ENCODE measurements at regions not wholly inside any gene's neighbourhood (a gene's known extent, or its start where the extent isn't known, plus 50 kb on each side); places are given as distances from the start of the nearest gene placed in this dataset.
"Not testable (repeated sequence)": the region's sequence is repeated elsewhere in the genome, so short reads cannot be mapped to it uniquely, and the experiment has no call there.

DNA sequence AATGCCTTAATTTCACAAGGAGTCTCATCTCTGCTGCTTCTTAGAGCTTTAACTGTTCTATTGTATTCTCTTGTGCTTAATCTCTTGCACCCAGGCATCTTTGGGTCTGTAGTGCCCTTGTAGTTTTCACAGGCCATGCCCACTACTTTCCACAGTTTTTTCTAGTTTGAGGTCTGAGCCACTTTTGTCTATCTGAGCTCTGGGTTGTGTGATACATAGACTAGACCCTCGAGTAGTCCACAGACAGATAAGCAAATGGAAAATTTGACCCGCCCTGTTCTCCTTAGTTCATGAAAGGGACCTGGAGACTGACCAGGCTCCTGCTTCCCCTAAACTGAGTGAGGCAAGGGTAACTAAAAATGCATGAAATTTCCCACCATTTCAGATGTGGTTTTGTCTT lies 466.8 kb upstream of the ZEB2 start:
- no peak for DNase-seq (ENCODE audit: low spot score)

DNA sequence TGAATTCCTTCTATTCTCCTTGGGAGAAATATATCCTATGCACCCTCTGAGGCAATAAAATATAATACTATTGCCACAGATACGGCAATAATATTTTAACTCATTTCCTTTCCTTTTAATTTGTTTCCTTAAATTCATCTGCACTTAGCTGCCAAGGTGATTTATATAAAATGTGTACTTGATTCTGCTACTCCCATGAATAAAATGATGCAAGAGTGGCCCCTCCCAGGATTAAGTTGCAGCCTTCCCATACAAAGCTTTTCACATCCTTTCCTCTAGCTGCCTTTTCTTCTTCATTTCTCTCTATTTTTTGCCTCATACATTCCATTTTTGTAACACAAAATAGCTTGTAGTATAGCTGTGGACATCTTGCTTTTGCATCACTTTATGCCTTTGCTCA lies 464.1 kb upstream of the ZEB2 start:
- DNase-seq (ENCODE audit: low spot score) = no peak

DNA sequence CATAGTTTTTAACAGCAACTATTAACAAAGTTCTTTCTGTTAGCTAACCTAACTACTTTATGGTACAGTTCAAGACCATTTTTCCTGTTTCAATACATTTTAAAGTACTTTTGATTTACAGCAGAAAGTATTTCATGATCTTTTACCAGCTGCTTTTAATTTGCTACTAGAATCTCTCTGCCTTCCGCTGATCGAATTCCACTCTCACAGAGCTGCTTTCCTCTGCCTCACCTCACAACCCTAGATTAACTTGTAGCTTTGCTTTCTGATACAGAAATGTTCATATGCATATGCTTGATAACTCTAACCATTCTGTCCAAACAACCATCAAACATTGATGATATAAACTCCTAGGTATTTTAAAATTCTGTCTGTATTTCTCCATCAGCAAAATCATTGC lies 463.2 kb upstream of the ZEB2 start:
- no peak for DNase-seq (ENCODE audit: low spot score)

DNA sequence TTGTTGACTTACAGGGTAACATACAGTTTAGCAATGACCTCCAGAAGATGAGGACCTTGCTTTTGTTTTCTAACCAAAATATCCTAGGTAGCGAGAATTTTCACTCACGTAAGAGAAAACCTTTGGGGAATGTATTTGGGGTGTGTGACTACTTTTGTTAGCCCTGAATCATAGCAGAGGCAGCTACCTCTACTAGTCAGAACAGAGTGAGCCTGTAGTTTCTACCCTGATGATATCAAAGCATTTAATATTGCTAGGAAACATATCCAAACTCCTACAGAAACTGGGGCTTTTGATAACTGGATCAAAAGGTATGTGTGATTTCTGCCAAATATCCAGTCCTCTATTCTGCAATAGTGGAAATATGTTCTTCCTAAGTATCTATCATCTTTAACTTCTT lies 462.6 kb upstream of the ZEB2 start:
- no peak for DNase-seq (ENCODE audit: low spot score)

DNA sequence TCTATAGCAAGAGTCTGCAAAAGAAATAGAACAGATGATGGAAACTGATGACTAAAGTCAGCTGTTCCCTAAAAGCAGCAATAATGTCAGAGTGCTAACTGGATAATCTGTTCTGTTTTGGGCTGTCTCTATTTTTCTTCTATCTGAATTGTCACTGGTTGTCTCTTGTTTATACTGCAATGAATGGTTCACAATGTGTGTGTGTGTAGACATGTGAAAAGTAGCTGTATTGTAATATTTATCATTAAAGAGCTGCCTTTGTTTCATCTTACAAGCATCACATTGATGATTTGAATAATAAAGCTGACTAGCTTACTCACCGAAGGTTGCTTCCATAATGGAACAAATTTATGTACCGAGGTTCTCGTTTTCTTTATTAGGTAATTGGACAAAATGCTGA lies 456.0 kb upstream of the ZEB2 start:
- DNase-seq (ENCODE audit: low spot score) = no peak

DNA sequence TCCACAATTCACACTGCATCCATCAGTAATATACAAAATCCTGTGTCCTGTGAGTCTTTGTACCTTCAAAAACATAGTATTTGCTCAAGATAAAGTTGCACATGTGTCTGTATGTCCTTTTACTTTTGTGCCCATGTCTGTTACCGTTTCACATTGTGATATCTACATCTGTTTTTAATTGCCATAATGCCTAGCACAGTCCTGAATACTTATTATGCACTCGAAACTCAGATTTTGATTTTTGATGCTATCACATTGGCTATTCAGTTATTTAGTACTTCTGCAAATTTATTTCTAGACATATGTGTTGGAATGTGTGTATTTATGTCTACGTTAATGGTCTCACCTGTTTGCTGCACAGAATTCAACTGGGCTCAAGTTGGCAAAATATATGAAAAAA lies 452.8 kb upstream of the ZEB2 start:
- DNase-seq (ENCODE audit: low spot score) = no peak

DNA sequence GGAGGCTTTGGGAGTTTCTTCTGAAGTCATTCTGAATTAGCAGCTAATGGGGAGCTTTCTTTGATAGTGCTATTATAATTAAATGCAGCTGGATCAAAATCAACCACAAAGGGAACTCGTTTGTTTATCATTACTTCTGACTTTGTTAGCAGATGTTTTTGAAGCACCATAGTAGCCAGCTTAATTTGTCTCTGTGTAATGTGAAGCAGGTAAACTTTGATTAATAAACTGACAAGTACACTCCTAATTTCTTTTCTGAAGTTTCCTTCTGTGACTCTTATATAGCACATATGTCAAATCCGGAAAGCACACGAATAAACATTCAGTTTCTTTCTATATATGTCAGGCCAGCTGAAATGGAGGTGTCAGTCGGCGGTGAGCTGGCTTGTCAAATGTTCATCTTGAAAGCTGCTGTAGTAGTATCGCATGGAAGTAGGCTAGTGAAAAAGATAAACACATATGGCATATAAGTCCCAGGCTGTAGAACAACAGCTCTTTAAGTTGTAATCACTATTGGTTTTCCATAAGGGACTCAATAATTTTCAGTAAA lies 451.9 kb upstream of the ZEB2 start:
- DNase-seq (ENCODE audit: low spot score) = no peak

DNA sequence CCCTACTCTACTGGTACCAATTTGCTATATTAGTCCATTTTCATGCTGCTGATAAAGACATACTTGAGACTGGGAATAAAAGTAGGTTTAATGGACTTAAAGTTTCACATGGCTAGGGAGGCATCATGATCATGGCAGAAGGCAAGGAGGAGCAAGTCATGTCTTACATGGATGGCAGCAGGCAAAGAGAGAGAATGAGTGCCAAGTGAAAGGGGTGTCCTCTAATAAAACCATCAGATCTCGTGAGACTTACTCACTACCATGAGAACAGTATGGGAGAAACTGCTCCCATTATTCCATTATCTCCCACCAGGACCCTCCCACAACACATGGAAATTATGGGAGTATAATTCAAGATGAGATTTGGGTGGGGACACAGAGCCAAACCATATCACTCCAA lies 450.5 kb upstream of the ZEB2 start:
- not testable (repeated sequence) for DNase-seq (ENCODE audit: low spot score)

DNA sequence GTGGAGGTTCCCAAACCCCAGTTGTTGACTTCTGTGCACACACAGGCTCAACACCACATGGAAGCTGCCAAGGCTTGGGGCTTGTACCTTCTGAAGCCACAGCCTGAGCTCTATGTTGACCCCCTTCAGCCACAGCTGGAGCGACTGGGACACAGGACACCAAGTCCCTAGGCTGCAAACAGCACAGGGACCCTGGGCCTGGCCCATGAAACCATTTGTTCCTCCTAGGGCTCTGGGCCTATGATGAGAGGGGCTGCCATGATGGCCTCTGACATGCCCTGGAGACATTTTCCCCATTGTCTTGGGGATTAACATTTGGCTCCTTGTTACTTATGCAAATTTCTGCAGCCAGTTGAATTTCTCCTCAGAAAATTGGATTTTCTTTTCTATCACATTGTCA lies 449.6 kb upstream of the ZEB2 start:
- not testable (repeated sequence) for DNase-seq (ENCODE audit: low spot score)

DNA sequence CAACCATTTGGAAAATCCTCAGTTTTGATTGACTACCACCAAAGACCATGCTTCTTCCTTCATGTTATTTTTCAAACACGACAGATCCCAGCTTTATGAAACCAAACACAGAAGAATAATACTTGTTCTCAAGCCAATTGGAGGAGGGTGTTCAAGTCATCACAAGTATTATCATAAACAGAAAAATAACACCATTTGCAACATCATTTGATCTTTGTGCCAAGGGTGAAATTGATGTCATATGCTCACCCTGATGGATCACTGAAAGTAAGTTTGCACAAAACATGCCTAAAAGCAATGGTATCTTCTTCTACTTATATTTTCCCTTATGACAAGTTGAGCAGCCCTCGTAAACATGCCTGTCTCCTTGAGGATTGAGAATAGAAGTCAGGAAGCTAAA lies 448.0 kb upstream of the ZEB2 start:
- no peak for DNase-seq (ENCODE audit: low spot score)

DNA sequence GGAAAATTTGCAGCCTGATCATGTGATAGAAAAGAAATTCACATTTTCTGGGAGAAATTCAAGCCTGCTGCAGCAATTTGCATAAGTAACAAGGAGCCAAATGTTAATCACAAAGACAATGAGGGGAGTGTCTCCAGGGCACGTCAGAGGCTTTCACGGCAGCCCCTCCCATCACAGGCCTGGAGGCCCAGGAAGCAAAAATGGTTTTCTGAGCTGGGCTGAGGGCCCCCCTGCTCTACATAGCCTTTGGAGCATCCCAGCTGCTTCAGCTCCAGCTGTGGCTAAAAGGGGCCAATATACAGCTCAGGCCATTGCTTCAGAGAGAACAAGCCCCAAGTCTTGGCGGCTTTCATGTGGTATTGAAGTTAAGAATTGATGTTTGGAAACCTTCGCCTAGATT lies 445.3 kb upstream of the ZEB2 start:
- no peak for DNase-seq (ENCODE audit: low spot score)

DNA sequence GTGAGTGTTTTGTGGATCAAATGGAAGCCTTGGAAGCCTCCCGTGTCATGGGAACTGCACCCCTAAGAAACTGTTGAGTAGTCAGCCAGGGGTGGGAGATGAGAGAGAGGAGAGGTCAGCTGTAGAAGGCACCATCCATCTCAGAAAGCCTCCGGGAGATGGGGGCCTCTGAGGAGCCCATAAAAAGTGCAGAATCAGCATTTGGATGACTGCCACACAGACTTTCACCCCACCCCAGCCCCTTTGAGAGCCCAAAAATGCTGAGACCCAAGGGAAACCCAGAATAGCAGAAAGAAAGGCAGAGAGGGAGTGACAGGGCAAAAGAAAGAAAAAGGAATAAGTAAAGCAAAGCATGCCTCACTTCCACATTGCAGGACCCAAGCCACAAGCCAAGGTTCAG lies 443.1 kb upstream of the ZEB2 start:
- no peak for DNase-seq (ENCODE audit: low spot score)

DNA sequence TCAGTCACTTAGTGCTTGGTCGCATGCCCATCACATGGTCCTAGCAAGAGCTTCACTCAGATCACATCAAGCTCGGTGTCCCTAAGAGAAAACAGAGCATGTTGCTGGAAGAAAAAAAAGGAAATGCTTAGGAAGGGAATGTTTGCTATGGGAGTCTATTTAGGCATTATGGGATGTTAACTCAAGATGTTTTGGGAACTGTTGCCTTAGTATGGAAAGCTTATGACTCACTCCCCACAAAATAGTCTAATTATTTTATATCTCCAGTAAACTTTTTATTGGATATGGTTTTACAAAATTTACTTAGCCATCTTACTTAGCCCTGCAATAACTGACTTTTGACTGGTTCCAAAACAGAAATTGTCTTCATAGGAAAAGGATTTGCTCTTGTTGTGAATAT lies 439.5 kb upstream of the ZEB2 start:
- no peak for DNase-seq (ENCODE audit: low spot score)

DNA sequence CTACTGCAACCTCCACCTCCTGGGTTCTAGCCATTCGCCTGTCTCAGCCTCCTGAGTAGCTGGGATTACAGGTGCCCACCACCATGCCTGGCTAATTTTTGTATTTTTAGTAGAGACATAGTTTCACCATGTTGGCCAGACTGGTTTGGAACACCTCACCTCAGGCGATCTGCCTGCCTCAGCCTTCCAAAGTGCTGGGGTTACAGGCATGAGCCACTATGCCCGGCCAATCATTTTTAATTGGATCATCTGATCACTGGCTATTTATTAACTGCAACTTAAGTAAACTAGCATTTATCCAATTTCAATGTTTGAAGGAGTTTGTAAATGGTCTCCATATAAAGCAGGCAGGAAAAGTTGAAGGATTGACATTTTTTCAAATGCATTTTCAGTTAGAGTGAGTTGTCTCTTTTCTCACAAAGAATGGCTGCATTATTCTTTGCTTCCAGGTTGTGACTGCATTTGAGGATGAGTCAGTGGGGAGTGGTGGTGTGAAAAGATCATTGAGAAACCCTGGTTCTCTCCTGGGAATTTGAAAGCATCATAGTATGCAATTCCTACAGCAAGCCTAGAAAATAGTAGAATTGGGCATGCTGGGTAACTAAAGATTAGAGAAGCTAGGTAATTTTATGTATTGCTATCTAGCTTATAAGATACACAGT lies 431.1 kb upstream of the ZEB2 start:
- no peak for DNase-seq (ENCODE audit: low spot score)

DNA sequence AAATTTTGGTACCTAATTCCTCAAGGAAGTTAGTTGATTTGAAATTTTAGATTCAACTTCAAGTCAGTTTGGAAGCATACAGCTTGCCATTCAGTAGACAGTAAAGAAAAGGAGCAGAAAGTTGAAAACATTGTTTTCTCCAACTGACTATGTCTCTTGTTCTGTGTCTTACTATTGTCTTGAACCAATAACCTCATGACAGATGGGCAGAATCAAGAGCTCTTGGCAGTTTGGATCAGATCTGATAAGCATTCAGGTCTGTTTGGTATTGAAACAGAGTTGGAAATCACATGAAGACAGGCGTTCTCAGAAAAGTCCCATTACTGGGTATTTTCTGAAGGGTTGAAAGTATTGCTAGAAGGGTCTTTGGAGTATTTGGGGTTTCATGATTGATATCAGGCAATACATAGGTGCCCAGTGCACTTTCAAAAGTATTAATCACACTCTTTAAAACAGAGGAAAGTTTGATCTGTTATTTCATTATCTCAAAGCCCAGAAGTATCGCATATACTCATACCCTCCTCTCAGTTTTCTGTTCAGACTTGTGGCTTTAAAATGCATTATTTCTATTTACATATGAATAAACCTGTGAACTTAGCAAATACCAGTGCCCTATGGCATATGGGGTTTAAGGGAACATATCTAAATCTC lies 428.4 kb upstream of the ZEB2 start:
- no peak for DNase-seq (ENCODE audit: low spot score)

DNA sequence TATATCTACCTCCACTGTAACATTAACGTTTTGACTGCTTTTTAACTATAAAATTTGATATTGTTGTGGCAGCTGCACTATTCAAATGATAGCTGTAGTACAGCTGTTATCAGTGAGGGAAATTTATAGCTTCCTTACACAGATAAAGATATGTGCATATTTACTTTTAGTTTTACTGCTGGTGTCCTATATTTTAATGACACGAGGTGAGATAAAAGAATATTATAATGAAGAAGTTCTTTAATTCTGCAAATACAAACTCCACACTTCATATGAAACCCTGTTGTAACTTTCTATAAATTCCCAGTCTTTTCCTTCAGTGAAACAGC lies 427.8 kb upstream of the ZEB2 start:
- no peak for DNase-seq (ENCODE audit: low spot score)

DNA sequence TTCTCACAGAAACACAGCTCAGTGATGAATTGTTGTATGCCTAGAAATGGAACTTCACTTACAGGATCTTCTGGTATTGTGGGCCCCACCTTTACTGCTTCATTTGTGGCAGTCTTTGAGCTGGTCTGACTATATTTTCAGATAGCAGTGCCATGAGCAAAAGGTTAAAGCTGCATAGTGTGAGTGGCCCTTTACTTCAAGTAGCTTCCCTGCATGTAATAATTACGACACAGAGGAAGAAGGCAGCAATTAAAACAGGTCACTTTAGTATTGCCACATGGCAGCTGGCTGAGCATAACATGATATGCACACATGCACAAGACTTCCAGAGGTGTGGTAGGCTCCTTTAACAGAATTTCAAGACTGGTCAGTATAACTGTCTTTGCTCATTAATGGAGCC lies 426.3 kb upstream of the ZEB2 start:
- no peak for DNase-seq (ENCODE audit: low spot score)

DNA sequence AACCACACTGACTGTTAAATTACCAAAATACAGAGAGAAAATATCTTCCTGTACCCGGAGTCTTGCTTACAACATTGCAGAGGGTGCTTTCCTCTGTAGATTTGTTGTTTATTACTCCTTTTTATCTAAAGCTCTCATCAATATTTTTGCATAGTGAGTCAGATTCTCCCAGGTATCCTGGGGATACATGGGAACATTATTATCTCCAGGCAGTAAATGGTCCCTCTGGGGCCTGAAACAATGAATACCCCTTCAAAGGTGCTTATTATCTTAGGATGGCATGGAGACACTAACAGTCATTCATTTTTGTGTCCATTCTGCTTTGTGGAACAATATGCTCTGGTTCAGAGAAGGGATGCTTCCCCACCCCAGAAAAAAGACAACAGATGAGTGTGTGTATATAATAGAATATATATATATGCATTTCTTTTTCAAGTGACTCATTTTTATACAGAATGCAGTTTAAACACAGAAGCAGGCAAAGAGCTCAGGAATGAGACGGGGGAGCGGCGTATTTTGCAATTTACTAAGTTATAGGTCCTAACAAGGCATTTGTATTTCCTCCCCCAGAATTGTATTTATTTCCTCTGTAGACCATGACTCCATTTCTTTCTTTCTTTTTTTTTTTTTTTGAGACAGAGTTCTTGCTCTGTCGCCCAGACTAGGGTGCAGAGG lies 424.8 kb upstream of the ZEB2 start:
- no peak for DNase-seq (ENCODE audit: low spot score)

DNA sequence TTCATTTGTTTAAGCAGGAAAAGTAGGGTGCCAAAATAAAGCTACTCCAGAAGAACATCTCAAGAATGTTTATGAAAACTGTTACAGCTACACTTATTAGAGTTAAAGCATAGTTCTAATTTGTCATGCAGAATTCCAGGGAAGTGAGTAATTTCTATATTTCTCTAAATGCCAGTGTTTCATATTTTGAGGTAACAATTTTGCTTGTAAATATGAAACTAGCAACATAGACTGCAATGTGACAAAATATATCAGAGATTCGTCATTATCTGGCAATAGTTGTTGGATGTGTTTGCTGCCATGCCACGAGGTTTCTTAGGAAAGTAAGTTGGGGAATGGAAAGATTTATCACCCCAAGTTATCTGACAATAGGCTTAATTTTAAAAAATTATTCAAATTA lies 424.1 kb upstream of the ZEB2 start:
- DNase-seq (ENCODE audit: low spot score) = no peak

DNA sequence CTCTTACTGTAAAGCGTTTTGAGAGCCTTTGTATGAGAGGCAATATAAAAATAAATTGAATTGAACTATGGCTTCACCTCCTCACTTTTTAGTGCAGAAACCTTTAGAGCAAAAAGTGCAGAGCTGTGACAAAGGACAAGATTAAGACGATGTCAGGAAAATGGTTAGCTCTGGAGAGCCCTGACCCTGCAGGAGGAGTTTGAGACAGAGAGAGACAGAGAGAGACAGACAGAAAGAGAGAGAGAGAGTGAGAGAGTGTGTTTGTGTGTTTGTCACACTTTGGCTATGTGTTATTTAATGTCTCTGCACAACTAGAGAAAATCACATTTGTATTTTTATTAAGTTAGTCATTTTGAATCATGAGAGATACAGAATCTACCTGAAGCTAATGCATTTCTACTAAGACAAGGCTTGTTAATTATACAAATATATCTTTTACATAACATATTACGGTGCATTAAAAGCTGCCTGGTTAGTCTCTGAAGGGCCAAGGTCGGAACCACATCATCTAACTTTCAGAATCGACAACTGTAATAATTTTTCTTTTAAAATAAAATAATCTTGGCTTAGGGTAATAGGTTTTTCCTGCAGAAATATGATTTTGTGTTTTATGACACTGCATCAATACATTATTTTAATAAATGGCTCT lies 423.5 kb upstream of the ZEB2 start:
- no peak for DNase-seq (ENCODE audit: low spot score)

DNA sequence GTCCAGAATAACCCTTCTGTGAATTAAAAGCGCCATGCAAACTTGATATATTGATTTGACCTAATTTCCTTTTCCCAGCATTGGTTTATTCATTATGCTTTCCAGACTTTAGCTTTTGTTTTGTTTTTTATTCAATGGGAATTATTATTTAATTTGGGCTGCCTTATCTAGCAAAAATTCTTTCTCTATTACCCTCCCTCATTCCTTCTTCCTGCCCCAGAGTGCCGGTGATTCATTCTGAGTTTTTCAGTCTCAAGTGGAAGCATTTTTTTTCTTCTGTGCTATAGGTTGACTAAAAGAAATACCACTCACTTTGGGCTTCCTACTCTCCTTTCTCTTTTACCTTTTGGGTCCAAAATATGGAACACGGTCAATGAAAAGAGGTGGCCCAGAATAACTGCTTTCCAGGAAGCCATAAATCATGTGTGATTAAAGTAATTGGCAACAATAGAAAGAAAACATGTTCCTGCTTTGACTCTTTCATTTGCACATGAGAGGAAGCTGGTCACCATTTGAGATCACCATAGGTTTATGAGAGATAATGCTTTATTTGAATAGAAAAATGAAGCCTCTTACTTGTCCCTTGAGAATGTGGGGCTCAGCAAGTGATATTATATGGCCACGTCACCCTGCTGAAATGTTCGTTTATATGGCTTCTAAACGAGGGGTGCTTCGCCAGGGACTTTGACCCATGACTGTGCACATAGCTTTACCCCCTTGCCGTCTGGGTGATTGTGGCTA lies 422.8 kb upstream of the ZEB2 start:
- DNase-seq (ENCODE audit: low spot score) = no peak

DNA sequence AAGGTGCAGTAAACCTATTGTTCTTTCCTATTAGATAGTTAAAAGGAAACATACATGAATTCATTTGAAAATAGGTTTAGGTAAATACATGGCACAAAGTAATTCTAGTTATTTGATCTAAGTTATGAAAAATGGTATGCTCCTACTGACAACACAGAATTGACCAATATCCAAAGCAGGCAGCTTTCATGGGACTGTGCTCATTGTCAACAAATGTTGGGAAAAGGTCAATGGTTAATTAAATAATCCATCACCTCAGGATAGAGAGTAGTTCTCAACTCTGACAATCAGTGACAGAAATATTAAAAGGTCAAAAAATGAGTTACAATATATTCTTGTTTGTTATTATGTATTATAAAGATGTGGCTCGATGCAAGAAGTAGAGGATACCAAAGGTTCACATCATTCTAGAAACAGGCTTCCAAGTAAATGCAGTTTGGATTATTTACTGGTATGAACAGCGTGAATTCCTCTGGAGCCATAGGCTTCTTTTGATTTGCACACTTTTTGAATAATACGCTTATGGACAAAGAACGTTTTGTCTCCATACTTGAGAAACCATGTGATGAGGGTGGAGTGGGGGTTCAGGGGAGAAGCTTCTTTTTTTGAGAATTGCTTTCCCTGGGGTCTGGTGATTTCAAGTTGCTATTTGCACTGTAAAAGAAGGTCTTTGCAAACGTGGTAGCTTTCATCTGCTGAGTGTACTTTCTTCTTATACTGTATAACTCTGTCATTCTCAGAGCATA lies 422.0 kb upstream of the ZEB2 start:
- DNase-seq (ENCODE audit: low spot score) = no peak
